GM21825 (cell line): ENCODE measurements at regions not wholly inside any gene's neighbourhood (a gene's known extent, or its start where the extent isn't known, plus 50 kb on each side); places are given as distances from the start of the nearest gene placed in this dataset.

Experiments
- ATAC-seq: cut with Tn5 transposase; IDR thresholded peaks from one replicate; pipeline ENCODE4 v1.9.1; 2021; ENCODE audit warnings: mild to moderate bottlenecking, moderate library complexity; ENCODE audit not compliant: unreplicated experiment

GRCh38 chr6:22668307-22668706 is 98.9 kb downstream of the HDGFL1 start:
- no peak for ATAC-seq

- ATAC-seq = no peak
Measured at GRCh38 chr6:22668717-22669116, 99.4 kb downstream of the HDGFL1 start.

GRCh38 chr6:22670605-22671004 is 101.2 kb downstream of the HDGFL1 start:
- no peak for ATAC-seq

GRCh38 chr6:22673474-22673873 is 104.1 kb downstream of the HDGFL1 start:
- no peak for ATAC-seq

GRCh38 chr6:22680950-22681349 is 111.6 kb downstream of the HDGFL1 start:
- ATAC-seq = no peak

- no peak for ATAC-seq
Measured at GRCh38 chr6:22681761-22682160, 112.4 kb downstream of the HDGFL1 start.

- no peak for ATAC-seq
Measured at GRCh38 chr6:22682979-22683378, 113.6 kb downstream of the HDGFL1 start.

- ATAC-seq = no peak
Measured at GRCh38 chr6:22690446-22690845, 121.1 kb downstream of the HDGFL1 start.

- ATAC-seq = no peak
Measured at GRCh38 chr6:22694092-22694724, 124.8 kb downstream of the HDGFL1 start.

GRCh38 chr6:22696481-22696880 is 127.1 kb downstream of the HDGFL1 start:
- no peak for ATAC-seq

GRCh38 chr6:22697306-22697705 is 127.9 kb downstream of the HDGFL1 start:
- ATAC-seq = no peak

- no peak for ATAC-seq
Measured at GRCh38 chr6:22699151-22699550, 129.8 kb downstream of the HDGFL1 start.

- ATAC-seq = no peak
Measured at GRCh38 chr6:22706651-22707050, 137.3 kb downstream of the HDGFL1 start.

GRCh38 chr6:22708469-22708868 is 139.1 kb downstream of the HDGFL1 start:
- no peak for ATAC-seq

GRCh38 chr6:22709803-22710202 is 140.4 kb downstream of the HDGFL1 start:
- ATAC-seq = no peak

GRCh38 chr6:22716721-22717120 is 147.4 kb downstream of the HDGFL1 start:
- ATAC-seq = no peak

- no peak for ATAC-seq
Measured at GRCh38 chr6:22717915-22718314, 148.5 kb downstream of the HDGFL1 start.

GRCh38 chr6:22722913-22723312 is 153.5 kb downstream of the HDGFL1 start:
- ATAC-seq = no peak

GRCh38 chr6:22726966-22727365 is 157.6 kb downstream of the HDGFL1 start:
- ATAC-seq = no peak

GRCh38 chr6:22727710-22728109 is 158.3 kb downstream of the HDGFL1 start:
- no peak for ATAC-seq

- ATAC-seq = no peak
Measured at GRCh38 chr6:22732176-22732970, 163.0 kb downstream of the HDGFL1 start.

- no peak for ATAC-seq
Measured at GRCh38 chr6:22736740-22737139, 167.4 kb downstream of the HDGFL1 start.

GRCh38 chr6:22737331-22737730 is 168.0 kb downstream of the HDGFL1 start:
- ATAC-seq = no peak
